ENCODE measurements at regions not wholly inside any gene's neighbourhood (a gene's known extent, or its start where the extent isn't known, plus 50 kb on each side); places are given as distances from the start of the nearest gene placed in this dataset.
"Not testable (repeated sequence)": the region's sequence is repeated elsewhere in the genome, so short reads cannot be mapped to it uniquely, and the experiment has no call there.

- DNase-seq = no peak
Observed at GRCh38 chr3:84277562-84278224, 681.1 kb upstream of the CADM2 start.

- no peak for DNase-seq
Observed at GRCh38 chr3:84292128-84292527, 666.7 kb upstream of the CADM2 start.

- no peak for DNase-seq
Observed at GRCh38 chr3:84299329-84299728, 659.5 kb upstream of the CADM2 start.

- no peak for DNase-seq
Observed at GRCh38 chr3:84304214-84304613, 654.6 kb upstream of the CADM2 start.

- DNase-seq = no peak
Observed at GRCh38 chr3:84307339-84307738, 651.5 kb upstream of the CADM2 start.

GRCh38 chr3:84308379-84308778 lies 650.4 kb upstream of the CADM2 start:
- DNase-seq = no peak

GRCh38 chr3:84318273-84318809 lies 640.4 kb upstream of the CADM2 start:
- no peak for DNase-seq

- not testable (repeated sequence) for DNase-seq
Observed at GRCh38 chr3:84365563-84366278, 593.1 kb upstream of the CADM2 start.
